Epithelial cell of prostate (primary cell): ENCODE measurements at regions not wholly inside any gene's neighbourhood (a gene's known extent, or its start where the extent isn't known, plus 50 kb on each side); places are given as distances from the start of the nearest gene placed in this dataset.
"Not testable (repeated sequence)": the region's sequence is repeated elsewhere in the genome, so short reads cannot be mapped to it uniquely, and the experiment has no call there.

ENCODE experiments used
- DNase-seq: peaks from one replicate; pipeline ENCODE4 v3.0.0-alpha.2; 2011; ENCODE audit warnings: low read depth, low spot score
- H3K27ac ChIP-seq: fragments of 450-650 bp; 2 replicates; pipeline ENCODE4 v1.5.1; 2017; ENCODE audit warnings: mild to moderate bottlenecking

DNA sequence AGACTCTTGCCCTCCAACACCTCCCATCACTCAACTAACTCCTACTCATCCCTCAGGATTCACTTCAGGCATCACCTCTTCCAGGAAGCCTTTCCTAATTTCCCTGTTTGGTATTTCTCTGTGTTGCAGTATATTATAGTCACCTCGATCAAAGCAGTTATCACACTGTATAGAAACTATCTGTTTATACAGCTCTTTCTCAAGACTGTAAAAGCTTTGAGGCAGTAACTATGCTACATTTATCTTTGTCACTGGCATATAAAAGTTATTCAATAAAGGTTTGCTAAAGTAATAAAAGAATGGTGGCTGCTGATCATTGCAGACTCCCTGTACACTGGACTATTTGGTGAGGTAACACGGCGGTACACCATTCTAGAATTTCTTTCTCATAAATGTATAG lies 284.9 kb downstream of the PAX3 start:
- no peak for DNase-seq
- H3K27ac ChIP-seq, result no peak overlapping the region

DNA sequence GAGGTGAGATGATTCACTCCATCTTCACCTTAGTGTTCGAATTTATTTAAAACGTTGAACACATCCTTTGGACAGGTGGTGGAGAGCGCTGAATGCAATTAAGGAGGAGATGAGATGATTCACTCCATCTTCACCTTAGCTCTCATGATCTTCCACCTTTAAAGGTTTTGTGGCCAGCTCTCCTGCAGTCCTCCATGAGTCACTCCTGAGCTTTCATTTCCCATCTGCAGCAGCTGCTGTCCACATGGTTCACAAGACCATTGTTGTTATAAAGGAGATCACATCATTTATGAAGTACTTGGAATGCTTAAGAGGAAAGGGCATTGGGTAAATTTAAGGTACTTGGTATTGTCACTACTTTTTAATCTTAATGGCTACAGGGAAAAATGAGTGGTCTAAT lies 298.5 kb downstream of the PAX3 start:
- DNase-seq, result peak; percentile 12
- H3K27ac ChIP-seq, result no peak overlapping the region

DNA sequence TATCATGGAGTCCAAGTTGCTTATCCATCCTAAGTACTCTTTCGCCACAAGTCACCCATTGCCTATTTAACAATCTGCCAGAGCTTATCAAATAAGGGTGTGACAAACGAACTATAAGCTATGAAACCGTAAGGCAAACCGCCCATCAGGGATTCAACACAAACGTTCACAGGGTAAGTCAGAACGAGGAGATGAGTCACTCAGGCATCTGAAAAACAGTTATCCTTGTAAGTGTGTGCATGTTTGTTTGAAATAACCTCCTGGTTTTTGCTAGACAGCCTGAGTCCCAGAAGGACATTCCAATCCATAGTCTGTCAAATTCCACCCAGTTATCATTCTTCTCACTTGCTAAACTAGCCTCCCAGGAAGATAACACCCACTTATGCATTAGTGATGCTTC lies 299.1 kb downstream of the PAX3 start:
- no peak for DNase-seq
- no peak overlapping the region for H3K27ac ChIP-seq

DNA sequence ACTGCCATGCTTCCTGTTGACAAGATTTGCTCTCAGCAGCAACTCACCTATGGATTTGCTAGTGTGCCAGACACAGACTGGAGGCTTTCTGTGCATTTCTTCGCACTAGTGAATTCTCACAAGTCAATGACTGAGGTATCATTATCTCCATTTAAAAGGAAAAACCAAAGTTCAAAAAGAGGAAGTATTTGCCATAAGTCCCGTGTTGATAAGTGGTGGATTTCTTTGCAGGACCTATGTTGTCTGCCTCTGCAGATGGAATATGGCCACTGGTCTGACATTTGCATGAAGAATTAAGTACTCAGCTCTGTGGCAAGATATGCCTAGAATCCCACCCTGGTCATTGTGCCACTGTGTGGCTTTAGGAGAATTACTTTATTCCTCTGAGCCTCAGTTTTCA lies 299.6 kb downstream of the PAX3 start:
- DNase-seq, result no peak
- no peak overlapping the region for H3K27ac ChIP-seq

DNA sequence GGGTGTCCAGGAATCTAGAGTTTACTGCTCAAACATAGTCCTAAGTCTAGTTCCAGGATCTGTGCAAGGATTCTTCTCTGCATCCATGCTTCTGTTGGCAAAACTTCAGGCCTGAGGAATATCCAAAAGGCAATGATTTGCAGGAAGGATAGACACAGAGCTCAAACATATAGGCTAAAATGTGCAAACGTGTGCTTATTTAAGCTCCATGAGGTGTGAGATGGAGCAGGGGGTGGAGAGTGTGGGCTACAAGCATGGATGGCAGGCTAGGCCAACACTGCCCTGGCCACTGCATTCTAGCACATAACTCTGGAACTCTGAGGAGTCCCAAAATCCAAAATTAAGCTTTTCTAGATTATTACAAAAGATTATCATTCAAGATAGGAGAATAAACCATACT lies 301.1 kb downstream of the PAX3 start:
- H3K27ac ChIP-seq, result no peak overlapping the region
- DNase-seq, result no peak

DNA sequence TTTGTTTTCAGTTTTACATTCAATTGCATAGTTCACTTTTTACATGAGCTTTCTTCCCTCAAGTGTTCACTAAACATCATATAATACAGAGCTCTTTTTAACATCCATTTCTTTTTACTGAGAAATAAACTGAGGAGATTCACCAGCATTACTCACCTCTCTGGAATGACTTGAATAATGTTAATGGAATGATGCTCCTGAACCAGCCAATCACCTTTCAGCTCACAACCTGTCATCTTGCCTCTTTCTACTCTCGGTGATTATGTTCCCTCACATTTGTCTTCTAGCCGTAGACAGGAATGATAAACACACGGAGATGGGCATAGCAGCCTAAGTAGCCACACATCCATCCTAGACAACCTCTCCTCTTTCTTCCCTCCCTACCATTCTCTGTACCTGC lies 301.7 kb downstream of the PAX3 start:
- peak; percentile 31 for DNase-seq
- H3K27ac ChIP-seq, result no peak overlapping the region

DNA sequence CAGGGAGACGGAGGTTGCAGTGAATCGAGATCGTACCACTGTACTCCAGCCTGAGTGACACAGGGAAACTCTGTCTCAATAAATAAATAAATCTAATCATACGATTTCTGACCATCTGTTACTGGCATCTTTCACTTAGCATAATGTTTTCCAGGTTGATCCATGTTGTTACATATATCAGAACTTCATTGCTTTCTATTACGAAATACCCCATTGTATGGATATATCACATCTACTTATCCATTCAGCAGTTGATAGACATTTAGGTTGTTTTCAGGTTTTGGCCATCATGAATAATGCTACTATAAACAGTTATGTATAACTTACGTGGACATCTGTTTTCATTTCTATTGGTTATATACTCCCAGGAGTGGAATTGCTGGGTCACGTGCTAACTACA lies 303.9 kb downstream of the PAX3 start:
- no peak for DNase-seq
- H3K27ac ChIP-seq, result no peak overlapping the region

DNA sequence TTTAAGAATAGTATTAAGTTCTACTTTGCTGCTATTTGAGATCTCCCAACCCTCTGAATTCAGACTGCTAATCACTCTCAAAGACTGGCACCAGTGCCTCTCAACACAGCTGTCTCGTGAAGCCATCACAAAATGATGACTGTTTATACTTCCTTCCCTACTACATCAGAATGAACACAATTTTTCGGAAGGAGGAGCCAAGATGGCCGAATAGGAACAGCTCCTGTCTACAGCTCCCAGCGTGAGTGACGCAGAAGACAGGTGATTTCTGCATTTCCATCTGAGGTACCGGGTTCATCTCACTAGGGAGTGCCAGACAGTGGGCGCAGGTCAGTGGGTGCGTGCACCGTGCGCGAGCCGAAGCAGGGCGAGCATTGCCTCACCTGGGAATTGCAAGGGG lies 314.4 kb downstream of the PAX3 start:
- not testable (repeated sequence) for H3K27ac ChIP-seq, DNase-seq

DNA sequence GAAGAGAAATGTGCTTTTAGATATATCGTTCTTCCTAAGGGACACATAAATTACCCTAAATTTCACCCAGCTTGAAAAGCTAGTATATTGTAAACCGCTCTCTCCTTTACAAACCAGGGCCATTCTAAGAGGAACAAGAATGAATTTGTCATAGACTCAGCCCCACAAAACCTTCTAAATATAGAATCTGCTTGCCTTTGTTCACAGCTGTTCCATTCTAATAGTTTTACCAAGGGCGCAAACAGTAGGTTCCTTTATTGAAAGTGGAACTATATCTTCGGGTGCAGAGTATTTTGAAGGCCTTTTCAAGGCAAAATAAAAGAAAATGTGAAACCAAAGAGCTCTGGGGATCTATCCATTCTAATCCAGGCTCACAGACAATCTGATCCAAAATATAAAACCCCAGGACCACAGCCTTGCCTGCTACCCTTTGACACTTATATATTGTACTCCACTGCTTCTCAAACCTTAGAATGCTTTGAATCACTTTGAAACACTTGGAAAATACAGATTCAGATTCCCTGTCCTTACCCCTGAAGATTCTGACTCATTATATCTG lies 316.8 kb downstream of the PAX3 start:
- no peak for DNase-seq
- no peak overlapping the region for H3K27ac ChIP-seq

DNA sequence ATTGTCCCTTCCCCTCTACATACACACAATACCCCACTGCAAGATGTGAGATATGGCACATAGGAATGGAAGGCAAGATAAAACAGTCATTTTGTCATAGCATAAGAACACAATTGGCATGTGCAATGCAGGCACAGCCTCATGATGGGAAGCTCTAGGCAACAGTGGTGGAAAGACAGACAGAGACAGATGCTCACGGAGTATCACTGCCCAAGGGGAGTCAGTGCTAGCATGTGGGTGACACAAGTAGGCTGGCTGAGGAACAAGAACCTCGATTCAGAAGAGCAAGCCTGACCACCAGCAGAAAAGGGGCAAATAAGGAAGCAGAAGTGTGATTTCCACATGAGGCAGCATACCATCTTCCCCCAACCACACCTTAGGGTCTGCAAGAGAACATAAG lies 323.6 kb downstream of the PAX3 start:
- no peak overlapping the region for H3K27ac ChIP-seq
- no peak for DNase-seq

DNA sequence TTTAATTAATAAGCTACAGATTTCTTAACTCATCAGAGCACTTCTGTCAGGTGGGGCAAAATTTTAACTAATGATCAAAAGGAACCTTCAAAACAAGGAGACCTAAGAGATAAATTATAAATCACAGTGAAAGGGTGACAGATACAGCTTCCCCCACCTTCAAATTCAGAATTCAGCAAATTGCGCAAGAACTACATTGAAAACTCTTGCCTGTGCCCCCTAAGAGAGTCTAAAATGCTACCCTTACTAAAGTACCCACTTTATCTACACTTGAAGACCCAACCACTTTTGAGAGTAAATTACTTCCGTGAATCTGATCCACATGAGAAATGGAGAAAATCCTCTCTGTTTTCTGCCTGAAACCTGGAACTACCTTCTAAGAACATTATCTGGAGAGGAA lies 324.9 kb downstream of the PAX3 start:
- no peak overlapping the region for H3K27ac ChIP-seq
- DNase-seq, result no peak

DNA sequence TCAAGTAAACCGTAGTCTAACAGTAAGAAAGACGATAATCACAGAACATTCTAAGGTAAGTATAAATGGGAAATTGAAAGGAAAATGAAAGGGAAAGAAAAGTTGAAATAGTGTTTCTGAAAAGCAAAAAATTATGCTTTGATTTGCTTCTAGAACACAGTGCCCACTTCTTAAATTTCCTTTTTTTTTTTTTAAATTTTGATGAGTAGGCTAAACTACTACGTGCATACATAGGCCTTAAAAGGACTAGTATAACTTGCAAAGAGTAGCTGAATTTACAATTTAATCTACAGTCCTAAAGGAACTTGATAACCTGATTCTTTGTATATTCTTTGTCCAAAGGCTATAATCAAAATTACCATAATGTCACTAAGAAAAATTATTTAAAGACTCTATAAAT lies 325.3 kb downstream of the PAX3 start:
- no peak for DNase-seq

DNA sequence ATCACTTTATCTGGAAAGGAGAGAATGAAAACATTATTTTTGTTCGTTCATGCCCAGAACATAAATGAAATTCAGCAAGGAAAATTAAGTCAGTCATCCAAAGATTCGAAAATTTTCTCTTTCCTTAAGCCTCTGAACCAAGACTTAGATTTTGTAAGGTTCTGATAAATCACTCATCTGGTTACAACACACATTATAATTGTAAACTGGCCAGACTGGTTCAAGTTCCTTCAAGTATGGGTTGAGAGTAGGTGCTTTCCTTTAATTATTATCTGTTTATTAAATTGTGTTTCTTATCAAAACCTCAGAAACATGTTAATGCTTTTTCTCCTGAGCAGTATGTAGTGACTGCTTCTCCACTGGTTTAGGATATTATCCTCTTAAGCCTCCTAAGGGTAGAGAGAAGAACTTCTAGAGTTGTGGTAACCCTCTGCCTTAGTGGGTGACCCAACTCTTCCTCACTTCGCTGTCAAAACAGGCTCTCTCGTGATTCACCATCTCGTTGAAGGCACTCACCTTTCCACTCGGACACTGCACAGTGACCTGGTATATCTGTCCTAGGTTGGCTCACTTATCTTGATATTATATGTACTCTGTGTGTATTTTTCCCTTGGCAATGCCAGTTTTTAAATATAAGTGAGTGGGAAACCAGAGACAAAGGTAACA lies 325.9 kb downstream of the PAX3 start:
- H3K27ac ChIP-seq, result no peak overlapping the region
- DNase-seq, result no peak

More for the DNA sequence above, 325.3 kb downstream of the PAX3 start:
- no peak overlapping the region for H3K27ac ChIP-seq

DNA sequence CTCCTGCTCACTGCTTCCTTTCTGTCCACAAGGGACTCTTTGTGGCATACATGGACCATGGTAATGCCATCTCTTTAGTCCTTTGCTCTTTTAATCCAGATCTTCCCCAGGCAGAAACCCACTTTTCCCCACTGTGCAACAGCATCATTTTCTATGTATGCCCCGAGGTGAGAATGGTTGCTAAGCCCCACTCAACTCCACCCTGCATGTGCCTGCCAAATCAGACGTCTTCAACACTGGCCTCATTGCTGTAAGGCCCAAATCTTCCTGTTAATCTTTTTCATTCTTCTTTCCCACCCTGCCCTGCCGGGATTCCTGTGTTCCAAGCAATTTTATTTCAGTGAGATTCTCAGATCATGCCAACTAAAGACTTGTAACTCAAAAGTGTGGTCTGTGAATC lies 328.4 kb downstream of the PAX3 start:
- DNase-seq, result no peak
- H3K27ac ChIP-seq, result no peak overlapping the region

DNA sequence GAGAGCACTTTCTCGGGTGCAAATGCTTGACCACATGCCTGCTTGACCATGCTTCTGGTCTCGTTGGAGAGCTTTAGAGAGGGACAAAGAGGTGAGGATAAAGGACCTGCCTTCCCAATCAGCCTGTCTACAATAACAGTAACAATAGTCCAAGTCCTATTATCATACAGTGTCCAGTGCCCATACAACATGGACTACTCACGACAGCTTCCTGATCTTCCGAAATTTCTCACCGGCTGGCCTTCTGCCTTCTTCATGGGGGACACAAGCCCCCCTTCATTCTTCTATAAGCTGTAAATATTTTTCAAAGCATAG lies 329.0 kb downstream of the PAX3 start:
- DNase-seq, result no peak
- no peak overlapping the region for H3K27ac ChIP-seq

DNA sequence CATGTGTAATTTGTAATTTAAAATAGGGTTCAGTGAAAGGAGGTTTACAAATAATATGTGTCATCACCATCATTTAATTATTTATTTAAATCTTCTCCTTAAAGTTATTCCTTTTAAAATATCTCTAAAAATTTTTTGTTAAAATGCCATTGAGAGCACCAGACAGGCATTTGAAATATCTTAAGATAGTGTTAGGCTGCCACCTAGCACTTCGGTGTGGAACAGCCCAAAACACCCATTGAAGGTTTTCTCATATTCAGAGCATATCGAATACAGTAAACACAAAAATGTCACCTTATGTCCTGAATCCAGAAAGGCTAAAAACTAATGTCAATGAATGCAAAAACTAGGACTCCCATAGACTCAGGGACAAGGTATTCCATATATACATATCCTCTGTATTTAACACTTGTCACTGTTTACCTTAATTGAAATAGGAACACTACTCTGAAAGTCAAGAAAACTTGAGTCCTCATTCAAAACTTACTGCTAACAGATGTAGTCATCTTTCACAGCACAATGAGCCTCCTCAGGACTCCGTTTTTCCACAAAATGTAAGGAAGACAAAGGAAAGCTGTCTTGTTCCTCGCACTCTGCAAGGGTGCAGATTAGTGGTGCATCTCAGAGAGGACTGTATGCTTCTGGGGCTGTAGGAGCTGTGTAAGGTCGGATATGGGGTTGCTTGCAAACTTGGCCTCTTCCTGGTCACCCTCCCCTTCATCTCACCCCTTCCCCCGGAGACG lies 329.5 kb downstream of the PAX3 start:
- H3K27ac ChIP-seq, result no peak overlapping the region
- DNase-seq, result no peak

DNA sequence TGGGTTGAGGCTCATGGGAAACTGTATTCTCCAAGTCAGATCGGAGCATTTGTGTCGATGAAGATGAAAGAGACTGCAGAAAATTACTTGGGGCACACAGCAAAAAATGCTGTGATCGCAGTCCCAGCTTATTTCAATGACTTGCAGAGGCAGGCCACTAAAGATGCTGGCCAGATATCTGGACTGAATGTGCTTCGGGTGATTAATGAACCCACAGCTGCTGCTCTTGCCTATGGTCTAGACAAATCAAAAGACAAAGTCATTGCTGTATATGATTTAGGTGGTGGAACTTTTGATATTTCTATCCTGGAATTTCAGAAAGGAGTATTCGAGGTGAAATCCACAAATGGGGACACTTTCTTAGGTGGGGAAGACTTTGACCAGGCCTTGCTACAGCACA lies 336.6 kb downstream of the PAX3 start:
- no peak for DNase-seq
- H3K27ac ChIP-seq, result no peak overlapping the region

DNA sequence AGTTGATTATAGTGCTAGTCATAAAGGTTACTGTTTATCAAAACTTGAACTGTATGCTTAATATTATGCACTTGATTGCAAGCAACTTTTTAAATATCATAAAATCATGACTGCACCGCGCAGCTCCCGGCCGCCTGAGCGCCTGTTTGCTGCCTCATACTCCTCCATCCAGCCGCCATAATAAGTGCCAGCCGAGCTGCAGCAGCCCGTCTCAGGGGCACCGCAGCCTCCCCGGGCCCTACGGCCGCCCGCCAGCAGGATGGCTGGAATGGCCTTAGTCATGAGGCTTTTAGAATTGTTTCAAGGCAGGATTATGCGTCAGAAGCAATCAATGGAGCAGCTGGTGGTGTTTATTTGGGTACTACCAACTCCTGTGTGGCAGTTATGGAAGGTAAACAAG lies 337.2 kb downstream of the PAX3 start:
- DNase-seq, result no peak
- H3K27ac ChIP-seq, result no peak overlapping the region

DNA sequence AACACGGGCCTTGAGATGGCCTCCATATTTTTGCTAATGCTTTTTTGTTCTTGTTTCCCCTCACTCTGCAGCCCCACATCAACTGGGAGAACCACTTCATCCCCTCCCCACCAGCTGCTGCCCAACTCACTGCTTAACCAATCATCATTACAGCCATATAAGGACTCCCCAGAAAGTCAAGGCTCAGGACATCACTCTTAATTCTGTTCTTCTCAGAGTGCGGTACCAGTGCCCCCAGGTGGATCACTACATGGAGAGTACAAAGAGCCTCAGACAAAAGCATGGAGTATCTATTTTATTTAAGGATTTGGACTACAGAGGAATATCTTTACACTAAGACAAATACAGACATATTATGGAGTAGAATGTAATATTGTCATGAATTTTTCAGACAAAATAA lies 340.6 kb downstream of the PAX3 start:
- no peak overlapping the region for H3K27ac ChIP-seq
- no peak for DNase-seq

DNA sequence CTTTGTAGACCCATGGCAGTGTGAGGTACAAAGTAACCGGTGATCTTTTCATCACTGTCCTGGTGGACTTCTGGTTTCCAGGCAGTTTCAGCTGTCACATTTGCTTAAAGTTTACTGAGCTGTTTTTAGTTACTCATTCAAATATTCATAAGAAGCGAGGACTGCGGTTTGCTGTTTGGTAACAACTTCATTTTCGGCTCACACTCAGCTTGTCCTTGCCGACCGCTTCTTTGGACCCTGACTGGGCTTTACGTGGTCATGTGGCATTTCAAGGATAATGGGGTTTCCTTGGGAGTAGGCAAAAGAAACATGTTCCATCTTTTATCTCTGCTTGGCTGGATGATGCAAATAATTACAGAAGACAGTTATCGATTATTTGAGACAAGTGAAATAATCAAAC lies 350.7 kb downstream of the PAX3 start:
- H3K27ac ChIP-seq, result no peak overlapping the region
- no peak for DNase-seq

DNA sequence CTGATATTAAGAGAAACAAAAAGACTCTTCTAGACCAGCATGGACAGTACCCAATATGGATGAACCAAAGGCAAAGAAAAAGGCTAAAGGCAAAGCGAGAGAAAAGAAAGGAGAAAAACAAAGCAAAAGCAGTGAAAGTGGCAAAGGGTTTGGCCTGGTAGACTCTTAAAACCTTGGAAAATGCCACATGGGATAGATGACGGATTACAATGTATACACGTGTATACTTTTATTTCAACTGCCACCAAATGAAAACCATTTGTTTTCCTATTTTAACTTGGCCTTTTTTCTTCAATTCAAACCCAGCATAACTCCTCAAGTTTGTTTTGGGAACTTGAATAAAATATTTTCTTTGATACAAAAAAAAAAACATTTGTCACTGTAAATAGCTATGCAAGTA lies 354.3 kb downstream of the PAX3 start:
- H3K27ac ChIP-seq, DNase-seq: not testable (repeated sequence)
